Epidermal melanocyte (primary cell): ENCODE measurements at regions not wholly inside any gene's neighbourhood (a gene's known extent, or its start where the extent isn't known, plus 50 kb on each side); places are given as distances from the start of the nearest gene placed in this dataset.
"Not testable (repeated sequence)": the region's sequence is repeated elsewhere in the genome, so short reads cannot be mapped to it uniquely, and the experiment has no call there.

ENCODE experiments used
- DNase-seq: peaks from one replicate; pipeline ENCODE4 v3.0.0; 2011; ENCODE audit warnings: low spot score; ENCODE audit not compliant: insufficient read length

DNA sequence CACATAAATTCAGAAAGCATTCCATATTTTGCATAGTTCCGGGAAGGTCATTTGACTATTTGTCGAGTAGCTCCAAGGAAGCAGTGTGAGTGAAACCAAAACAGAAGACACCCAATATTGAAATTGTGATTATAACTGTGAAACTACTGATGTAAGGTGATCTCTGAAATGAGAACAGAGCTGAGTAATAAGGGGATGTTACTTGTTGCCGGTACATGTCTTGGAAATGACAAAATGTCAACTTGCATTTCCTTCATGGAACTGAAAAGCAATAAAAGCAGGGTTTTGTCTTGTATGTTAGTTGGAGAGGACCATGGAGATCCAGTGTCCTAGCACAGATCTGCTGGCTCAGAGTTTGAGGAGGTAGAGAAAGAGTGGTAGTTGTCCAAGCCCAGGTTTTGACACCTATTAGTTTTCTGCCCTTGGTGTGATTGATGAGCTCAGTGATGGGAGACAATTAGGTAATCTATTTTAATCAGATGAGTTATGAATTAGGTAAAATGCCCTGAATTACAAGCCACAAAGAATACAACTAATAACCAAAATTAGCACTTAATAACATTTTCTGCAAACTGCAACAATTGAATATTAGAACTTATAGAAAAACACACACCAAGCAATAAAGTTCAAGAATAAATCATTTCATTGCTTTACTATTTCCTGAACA is 58.7 kb upstream of the ZNF519 start:
- not testable (repeated sequence) for DNase-seq

DNA sequence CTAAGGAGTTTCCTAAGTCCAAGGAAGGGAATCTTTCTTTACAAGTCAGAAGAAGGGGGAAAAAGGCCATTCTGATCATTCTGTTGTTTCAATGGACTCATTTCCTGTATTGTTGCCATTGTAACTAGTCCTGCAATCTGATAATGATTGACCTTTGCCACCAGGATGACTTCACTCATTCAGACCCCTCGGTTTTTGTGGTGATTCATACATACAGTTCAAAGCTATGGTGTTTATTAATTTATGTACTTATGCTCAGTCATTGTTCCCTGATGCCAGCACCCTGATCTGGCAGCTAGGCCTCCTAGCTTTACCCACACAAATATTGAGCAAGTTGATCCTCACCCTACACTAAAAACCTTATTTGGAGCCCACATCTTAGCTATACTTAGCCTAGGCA is 57.6 kb upstream of the ZNF519 start:
- DNase-seq, result no peak

DNA sequence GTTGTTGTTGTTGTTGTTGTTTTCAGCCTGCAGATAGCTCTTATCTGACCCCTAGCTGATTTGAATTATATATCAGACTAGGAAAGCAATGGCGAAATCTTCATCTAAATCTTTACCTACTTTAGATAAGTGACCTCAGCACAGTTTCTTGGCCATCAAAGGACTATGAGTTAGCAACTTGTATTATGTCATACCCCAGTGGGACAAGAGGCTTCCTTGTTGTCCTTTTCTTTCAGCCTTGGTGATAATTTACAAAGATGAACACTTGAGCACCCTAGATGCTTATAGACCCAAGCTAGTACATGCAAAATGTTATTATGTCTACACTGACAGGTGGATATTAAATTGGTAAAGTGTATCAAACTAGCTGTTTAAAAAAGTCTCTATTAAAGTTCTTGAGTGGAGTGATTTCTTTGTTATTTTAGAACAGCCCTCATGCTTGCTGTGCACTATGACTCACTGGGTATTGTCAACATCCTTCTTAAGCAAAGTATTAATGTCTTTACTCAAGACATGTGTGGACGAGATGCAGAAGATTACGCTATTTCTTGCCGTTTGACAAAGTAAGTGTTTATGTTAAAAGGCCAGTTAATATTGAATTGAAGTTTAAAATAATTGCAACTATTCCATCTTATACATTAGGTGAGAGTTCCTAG is 56.6 kb upstream of the ZNF519 start:
- not testable (repeated sequence) for DNase-seq
